ENCODE measurements at regions not wholly inside any gene's neighbourhood (a gene's known extent, or its start where the extent isn't known, plus 50 kb on each side); places are given as distances from the start of the nearest gene placed in this dataset.

DNA sequence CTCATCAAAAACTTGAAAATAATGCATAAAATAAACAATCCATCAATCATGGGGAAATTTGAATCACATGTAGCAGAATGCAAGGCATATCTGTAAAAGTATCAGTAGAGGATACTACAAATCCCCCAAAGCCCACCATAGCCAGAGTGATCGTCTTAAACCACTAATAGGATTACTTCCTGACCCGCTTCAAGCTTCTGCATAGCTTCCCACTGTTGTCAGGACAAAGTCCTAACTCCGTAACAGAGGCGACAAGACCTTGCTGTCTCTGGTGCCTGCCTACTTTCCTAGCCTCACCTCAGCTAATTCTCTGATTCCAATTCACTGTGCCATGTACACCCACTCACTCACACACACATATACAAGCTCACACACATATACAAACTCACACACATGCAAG lies 161.2 kb upstream of the NFIA start:
- H3K4me3 ChIP-seq (replicated peaks in 1 of 2; ENCODE audit: low read depth in 1 of 2, low read length in 2 of 2), result no peak overlapping the region
- H3K4me2 ChIP-seq (ENCODE audit: low read length), result no peak overlapping the region
- no TSS peak for BruUV-seq (replicated peaks)
- no peaks in the 10 kb centered on the region for H3K36me3 ChIP-seq (ENCODE audit: control insufficient read depth in 1 of 2, insufficient read depth in 2 of 2, low read length in 2 of 2)
- H2AFZ ChIP-seq (ENCODE audit: low read depth, low read length, poor library complexity, severe bottlenecking), result no peak overlapping the region
- DNase-seq (ENCODE audit: low read depth, low spot score) (no peak), ATAC-seq (no peak)
- H3K9me2 ChIP-seq (ENCODE audit: insufficient read depth), result no peaks in the 10 kb centered on the region
- ChIA-PET POLR2A (no interaction called here), CTCF (no interaction called here), RAD21 (ENCODE audit: low non-redundant PET in 1 of 2, low total read pairs in 2 of 2, uncharacterized antibody in 2 of 2, unreplicated experiment in 2 of 2) (no interaction called here)
- H4K20me1 ChIP-seq (ENCODE audit: insufficient read depth), result no peaks in the 10 kb centered on the region
- no peak overlapping the region for H3K27ac ChIP-seq (ENCODE audit: low read depth, low read length)
- H3K27me3 ChIP-seq (ENCODE audit: insufficient read depth, low read length), result no peaks in the 10 kb centered on the region
- no peaks in the 10 kb centered on the region for H3K9me3 ChIP-seq (ENCODE audit: control insufficient read depth in 1 of 2, insufficient read depth in 1 of 2, low read depth in 1 of 2, low read length in 2 of 2)
- TF ChIP-seq ZNF274 (IDR thresholded peaks at IDR 0.05; ENCODE audit: low read depth, low read length), result no peak
- no peak for TF ChIP-seq FOSL1 (IDR thresholded peaks at IDR 0.05; ENCODE audit: low read depth)
- TF ChIP-seq EZH2 (IDR thresholded peaks at IDR 0.05), result no peak
- TF ChIP-seq, protein P1, sequence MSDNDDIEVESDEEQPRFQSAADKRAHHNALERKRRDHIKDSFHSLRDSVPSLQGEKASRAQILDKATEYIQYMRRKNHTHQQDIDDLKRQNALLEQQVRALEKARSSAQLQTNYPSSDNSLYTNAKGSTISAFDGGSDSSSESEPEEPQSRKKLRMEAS (IDR thresholded peaks at IDR 0.05), result no peak
- TF ChIP-seq SP1 (IDR thresholded peaks at IDR 0.05; ENCODE audit: low read depth), result no peak
- TF ChIP-seq RAD21 (IDR thresholded peaks at IDR 0.05; ENCODE audit: low read depth), result no peak
- no peak for TF ChIP-seq TCF7L2 (IDR thresholded peaks at IDR 0.05; ENCODE audit: borderline replicate concordance, extremely low read depth, insufficient read depth, insufficient read length)
- TF ChIP-seq ZFX (IDR thresholded peaks at IDR 0.05), result no peak
- TF ChIP-seq EGR1 (IDR thresholded peaks at IDR 0.05; ENCODE audit: low read depth), result no peak
- no peak for TF ChIP-seq YY1 (IDR thresholded peaks at IDR 0.05; ENCODE audit: extremely low read depth, insufficient replicate concordance, low read depth, low read length)
- intact Hi-C loops (cut with micrococcal nuclease), result no loop called here
- H3K4me1 ChIP-seq (ENCODE audit: control insufficient read depth in 1 of 2, insufficient read depth in 2 of 2, low read length in 2 of 2), result no peaks in the 10 kb centered on the region
- H3K9ac ChIP-seq (ENCODE audit: low read length), result no peak overlapping the region
- H3K79me2 ChIP-seq (ENCODE audit: insufficient read depth, low read length), result no peaks in the 10 kb centered on the region

GRCh38 chr1:60920561-60920960 lies 161.8 kb upstream of the NFIA start:
- Histone ChIP-seq H3K4me3 (replicated peaks in 1 of 2; ENCODE audit: low read depth in 1 of 2, low read length in 2 of 2) (no peak overlapping the region), H3K9ac (ENCODE audit: low read length) (no peak overlapping the region), H3K27ac (ENCODE audit: low read depth, low read length) (no peak overlapping the region), H3K4me1 (ENCODE audit: control insufficient read depth in 1 of 2, insufficient read depth in 2 of 2, low read length in 2 of 2) (no peaks in the 10 kb centered on the region), H3K79me2 (ENCODE audit: insufficient read depth, low read length) (no peaks in the 10 kb centered on the region), H3K36me3 (ENCODE audit: control insufficient read depth in 1 of 2, insufficient read depth in 2 of 2, low read length in 2 of 2) (no peaks in the 10 kb centered on the region), H4K20me1 (ENCODE audit: insufficient read depth) (no peaks in the 10 kb centered on the region), H3K9me3 (ENCODE audit: control insufficient read depth in 1 of 2, insufficient read depth in 1 of 2, low read depth in 1 of 2, low read length in 2 of 2) (no peaks in the 10 kb centered on the region), H3K4me2 (ENCODE audit: low read length) (no peak overlapping the region), H2AFZ (ENCODE audit: low read depth, low read length, poor library complexity, severe bottlenecking) (no peak overlapping the region), H3K27me3 (ENCODE audit: insufficient read depth, low read length) (no peaks in the 10 kb centered on the region), H3K9me2 (ENCODE audit: insufficient read depth) (no peaks in the 10 kb centered on the region)
- no peak for TF ChIP-seq CBX3 (IDR thresholded peaks at IDR 0.05; ENCODE audit: low read depth)
- ChIA-PET CTCF (no interaction called here), POLR2A (no interaction called here), RAD21 (ENCODE audit: low non-redundant PET in 1 of 2, low total read pairs in 2 of 2, uncharacterized antibody in 2 of 2, unreplicated experiment in 2 of 2) (no interaction called here)
- ATAC-seq, result no peak
- intact Hi-C loops (cut with micrococcal nuclease), result no loop called here
- no peak for DNase-seq (ENCODE audit: low read depth, low spot score)
- no TSS peak for BruUV-seq (replicated peaks)

Measured in HCT116 (cell line).